ENCODE measurements at regions not wholly inside any gene's neighbourhood (a gene's known extent, or its start where the extent isn't known, plus 50 kb on each side); places are given as distances from the start of the nearest gene placed in this dataset.

- DNase-seq (ENCODE audit: low read depth in 2 of 2, low spot score in 1 of 2): no peak
Observed at GRCh38 chr11:116509551-116509950, 263.2 kb downstream of the BUD13 start.

- no peak for DNase-seq (ENCODE audit: low read depth in 2 of 2, low spot score in 1 of 2)
Observed at GRCh38 chr11:116507849-116508695, 264.7 kb downstream of the BUD13 start.

- DNase-seq (ENCODE audit: low read depth in 2 of 2, low spot score in 1 of 2): no peak
Observed at GRCh38 chr11:116507016-116507415, 265.8 kb downstream of the BUD13 start.

DNA sequence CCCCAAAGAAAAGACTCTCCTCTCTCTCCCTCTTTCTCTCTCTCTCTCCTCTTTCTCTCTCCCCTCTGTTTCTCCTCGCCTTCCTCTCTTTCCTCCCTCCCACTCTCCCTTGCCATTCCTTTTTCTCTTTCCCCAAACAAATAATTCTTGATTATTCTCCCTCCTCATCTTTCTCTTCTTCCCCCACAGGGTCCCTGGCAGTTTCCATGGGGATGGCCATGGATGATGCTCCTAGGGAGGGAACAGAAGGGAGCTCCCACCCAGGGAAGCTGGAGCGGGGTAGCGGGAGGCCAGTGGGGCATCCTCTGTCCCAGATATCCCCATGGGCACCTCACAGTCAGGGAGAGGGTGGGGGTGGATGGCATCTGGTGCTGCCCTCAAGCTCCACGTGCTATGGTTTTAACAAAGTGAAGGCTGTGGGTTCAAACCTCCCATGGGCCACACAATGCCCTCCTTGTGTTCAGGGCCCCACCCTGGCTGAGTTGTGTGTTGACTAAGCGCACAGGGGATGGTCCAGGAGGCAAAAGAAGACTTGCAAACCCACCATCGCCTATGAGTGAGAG is 266.4 kb downstream of the BUD13 start:
- DNase-seq (ENCODE audit: low read depth in 2 of 2, low spot score in 1 of 2): no peak

DNA sequence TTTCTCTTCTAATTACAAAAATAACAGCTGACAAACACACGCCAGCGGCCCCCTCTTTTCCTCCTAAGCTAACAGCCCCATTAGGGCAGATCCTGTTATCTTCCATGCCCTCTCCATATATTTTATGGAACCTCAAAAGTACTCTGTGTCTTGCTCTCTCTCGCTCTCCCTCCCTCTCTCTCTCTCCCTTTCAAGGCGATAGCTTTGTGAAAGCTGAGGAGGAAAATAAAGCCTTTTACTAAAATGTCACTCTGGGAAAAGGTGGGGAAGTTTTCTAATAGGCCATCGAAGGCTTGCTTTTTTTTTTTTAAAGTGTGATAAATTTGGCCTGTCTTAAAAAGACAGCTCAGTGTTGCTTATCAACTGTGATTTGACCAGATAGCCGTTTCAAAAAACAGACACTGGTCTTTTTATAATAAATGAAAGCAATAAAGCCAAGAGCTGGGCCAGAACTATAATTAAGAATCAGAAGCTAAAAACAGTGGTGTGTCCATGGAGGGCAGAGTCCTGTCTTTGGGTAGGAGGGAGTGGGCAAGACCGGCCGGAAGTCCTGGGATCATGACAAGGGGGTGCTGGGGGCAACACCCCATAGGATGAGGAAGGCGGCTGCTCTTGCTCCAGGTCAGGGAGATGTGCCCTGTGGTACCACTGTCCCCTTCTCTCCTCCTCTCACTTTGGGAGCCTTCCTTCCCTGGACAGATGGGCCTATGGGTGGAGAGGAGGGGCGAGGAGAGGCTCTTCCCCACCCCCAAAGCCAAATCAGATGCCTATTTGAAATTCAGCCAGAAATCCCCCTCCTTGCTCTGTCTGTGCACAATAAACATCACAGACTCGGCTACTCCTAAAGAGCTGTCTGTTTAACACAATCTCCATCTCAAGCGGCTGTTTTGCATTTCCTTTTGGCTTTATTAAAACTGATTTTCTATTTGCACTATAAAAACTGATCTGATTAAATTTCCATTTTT is 267.2 kb downstream of the BUD13 start:
- DNase-seq (ENCODE audit: low read depth in 2 of 2, low spot score in 1 of 2): no peak

GRCh38 chr11:116504541-116505297 is 268.1 kb downstream of the BUD13 start:
- DNase-seq (ENCODE audit: low read depth in 2 of 2, low spot score in 1 of 2): no peak

- DNase-seq (ENCODE audit: low read depth in 2 of 2, low spot score in 1 of 2): no peak
Observed at GRCh38 chr11:116503216-116504160, 269.3 kb downstream of the BUD13 start.

DNA sequence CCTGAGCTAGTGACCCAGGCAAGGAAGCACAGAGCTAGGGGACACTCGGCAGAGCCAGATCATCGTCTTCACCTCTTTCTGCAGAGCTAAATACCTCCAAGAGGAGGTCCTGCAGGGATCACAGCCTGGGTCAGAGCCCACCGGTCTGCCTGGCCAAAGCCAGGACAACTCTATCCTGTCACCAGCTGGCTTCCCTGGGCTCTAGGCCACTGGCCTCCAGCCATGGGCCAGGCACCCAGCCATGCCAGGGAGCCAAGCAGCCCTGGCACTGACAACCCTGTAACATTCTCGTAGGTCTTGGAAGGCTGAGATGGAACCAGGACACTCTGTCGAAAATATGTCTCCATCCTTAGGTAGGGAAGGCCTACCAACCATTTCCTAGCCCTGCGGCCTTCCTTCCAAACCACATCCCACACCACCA is 270.1 kb downstream of the BUD13 start:
- no peak for DNase-seq (ENCODE audit: low read depth in 2 of 2, low spot score in 1 of 2)

- DNase-seq (ENCODE audit: low read depth in 2 of 2, low spot score in 1 of 2): no peak
Observed at GRCh38 chr11:116501728-116502127, 271.1 kb downstream of the BUD13 start.

DNA sequence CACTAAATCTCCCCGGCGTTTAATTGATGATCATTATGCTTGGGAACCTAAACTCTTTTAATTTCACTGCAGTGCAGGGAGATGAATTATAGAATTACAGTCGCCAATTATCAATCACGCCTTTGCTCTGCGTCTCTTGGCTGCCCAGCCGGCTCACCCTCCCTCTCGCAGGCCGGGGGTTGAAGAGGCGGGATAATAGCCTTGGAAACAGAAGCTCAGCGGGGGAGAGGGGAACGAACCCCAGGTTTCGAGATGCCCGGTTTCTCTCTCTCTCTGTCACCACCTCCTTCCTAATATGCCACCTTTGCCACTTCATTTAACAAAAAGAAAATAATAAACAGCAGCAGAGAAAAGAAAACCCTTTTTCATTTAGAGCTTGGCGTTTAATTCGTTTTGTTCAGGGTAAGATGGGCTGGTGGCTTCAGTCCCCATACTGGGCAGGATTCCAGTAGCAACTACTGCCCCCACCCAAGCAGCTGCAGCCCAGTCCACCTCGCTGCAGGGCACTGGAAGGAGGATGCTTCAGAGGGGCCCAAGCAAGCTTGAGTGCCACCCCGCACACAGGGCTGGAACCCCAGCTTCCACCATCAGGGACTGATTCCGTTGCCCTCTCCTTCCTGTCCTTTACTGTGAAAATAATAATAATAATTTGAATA is 271.7 kb downstream of the BUD13 start:
- no peak for DNase-seq (ENCODE audit: low read depth in 2 of 2, low spot score in 1 of 2)

GRCh38 chr11:116500026-116500946 is 272.5 kb downstream of the BUD13 start:
- no peak for DNase-seq (ENCODE audit: low read depth in 2 of 2, low spot score in 1 of 2)

DNA sequence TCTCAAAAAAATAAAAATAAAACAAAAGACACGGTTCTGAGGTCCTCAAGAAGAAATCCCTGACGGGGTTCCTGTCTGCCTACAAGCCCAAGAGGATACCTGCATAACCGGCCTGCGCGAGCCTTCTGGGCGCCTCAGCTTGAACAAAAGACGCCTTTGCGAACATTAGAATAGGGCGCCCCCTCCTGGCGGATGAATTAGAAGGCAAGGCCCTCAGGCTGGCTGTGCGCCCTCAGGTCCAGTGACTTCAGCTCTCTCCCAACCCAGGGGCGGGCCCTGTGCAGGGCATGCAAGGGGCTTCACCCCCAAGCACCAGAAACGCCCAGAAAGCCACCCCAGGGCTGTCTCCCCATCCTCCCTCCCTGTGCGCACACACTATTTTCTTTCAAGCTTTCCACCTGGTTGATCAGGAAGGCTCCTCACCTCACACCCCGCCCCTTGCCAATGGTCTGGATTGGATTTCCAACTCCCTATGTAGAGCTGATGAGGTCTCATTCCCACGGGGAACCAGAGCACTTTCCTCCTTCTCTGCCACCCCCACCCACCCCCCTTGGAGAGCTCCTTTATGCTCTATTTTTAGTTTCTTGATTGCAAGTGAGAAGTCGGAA is 273.3 kb downstream of the BUD13 start:
- DNase-seq (ENCODE audit: low read depth in 2 of 2, low spot score in 1 of 2): no peak

- DNase-seq (ENCODE audit: low read depth in 2 of 2, low spot score in 1 of 2): no peak
Observed at GRCh38 chr11:116498161-116498560, 274.6 kb downstream of the BUD13 start.

DNA sequence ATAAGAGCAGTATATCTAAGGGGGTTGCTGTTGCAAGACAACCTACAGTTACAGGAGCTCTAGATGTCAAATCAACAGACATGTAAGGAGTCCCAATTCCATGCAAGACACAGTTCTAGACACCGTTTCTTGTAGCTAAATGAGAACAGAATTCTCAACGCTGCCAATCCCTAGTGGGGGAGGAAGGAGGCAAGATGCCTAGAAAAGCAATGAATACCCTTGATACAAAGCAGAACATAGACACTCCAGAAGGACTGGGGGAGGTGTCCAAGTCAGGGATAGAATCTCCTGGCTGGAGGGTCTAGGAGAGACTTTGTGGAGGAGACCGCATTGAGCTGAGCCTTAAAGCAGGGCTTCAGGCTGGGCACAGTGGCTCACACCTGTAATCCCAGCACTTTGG is 280.2 kb downstream of the BUD13 start:
- no peak for DNase-seq (ENCODE audit: low read depth in 2 of 2, low spot score in 1 of 2)

DNA sequence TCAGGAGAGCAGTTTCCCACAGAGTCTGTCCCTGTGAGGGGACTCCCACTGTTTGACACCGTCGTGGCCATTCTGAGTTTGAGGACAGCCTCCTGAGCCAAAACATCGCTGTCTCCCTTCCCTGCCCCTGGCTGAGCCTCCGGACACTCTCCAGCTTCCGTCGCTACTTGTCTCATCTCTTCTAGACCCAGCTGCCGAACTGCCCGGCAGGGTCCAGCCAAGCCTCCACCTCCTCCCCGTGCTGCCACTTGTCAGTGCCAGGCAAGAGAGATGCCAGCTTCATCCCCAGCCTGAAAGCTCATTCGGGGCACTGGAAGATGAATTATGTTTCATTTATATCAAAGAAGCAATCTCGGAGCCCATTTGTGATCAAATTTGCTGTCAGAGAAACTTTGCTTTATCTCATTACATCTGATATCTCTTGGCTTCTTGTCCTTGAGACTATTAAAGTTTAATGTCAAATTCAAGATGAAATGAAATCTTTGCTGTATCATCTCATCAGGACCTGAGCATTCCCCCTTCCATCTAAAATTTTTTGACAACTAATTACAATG is 283.9 kb downstream of the BUD13 start:
- DNase-seq (ENCODE audit: low read depth in 2 of 2, low spot score in 1 of 2): no peak

GRCh38 chr11:116485425-116485824 is 287.4 kb downstream of the BUD13 start:
- no peak for DNase-seq (ENCODE audit: low read depth in 2 of 2, low spot score in 1 of 2)

DNA sequence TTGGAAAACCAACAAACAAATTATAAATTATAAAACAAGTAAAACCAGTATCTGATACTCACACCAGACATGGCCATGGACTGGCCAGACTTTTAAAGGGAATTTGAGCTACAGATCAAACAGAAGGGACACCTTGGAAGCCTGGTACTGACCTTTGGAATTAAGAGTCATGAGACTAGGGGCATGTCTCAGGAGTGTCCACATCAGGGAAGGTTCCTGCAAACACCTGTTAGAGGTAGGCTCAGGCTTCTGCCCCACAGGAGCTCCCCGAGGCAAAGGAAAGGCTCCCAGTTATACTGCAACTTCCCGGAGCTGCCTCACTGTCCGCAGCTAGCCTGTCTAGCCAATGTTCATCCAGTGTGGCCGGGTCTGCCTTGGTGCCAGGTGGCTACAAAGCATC is 290.1 kb downstream of the BUD13 start:
- DNase-seq (ENCODE audit: low read depth in 2 of 2, low spot score in 1 of 2): no peak
